ENCODE measurements at regions not wholly inside any gene's neighbourhood (a gene's known extent, or its start where the extent isn't known, plus 50 kb on each side); places are given as distances from the start of the nearest gene placed in this dataset.

DNA sequence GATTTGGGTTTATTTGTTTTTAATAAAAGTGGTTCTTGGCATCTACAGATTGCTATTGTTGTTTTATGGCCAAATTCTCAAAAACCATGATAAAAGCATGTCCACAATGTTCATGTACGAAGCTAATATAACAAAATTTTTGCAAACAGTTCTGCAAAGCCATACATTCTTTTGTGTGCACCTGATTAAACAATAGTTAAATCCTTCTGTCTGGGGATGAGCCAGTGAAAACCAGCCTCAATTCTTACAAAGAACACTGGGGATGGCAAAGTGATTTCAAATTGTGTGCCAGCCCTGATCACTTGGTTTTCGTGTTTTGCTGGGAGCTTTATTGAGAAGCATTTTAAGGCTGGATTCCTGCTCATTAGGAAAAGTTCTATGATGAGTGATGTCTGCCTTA lies 149.1 kb upstream of the MAGI3 start:
- Histone ChIP-seq H3K36me3 (ENCODE audit: control insufficient read depth in 2 of 4, insufficient read depth in 4 of 4, low read length in 3 of 4) (no peaks in the 10 kb centered on the region), H2BK15ac (ENCODE audit: low read length) (no peak overlapping the region), H3K4ac (replicated peaks; ENCODE audit: insufficient read length, low read depth, low read length) (no peak overlapping the region), H3K23ac (ENCODE audit: insufficient read length) (no peak overlapping the region), H2BK120ac (replicated peaks; ENCODE audit: low read depth, low read length) (no peak overlapping the region), H3K18ac (ENCODE audit: extremely low read depth, low read length) (no peak overlapping the region), H3K23me2 (ENCODE audit: low read depth, low read length) (no peaks in the 10 kb centered on the region; the same call in 1 of the 2 replicates), H3K4me1 (replicated peaks in 1 of 4; ENCODE audit: control insufficient read depth in 3 of 4, insufficient read depth in 4 of 4, low read length in 3 of 4) (no peaks in the 10 kb centered on the region), H4K8ac (ENCODE audit: extremely low read depth, insufficient read depth, low read length) (no peak overlapping the region), H2BK5ac (ENCODE audit: low read depth, low read length) (no peak overlapping the region), H3K56ac (replicated peaks; ENCODE audit: insufficient read length, low read depth, low read length) (no peak overlapping the region), H2BK20ac (ENCODE audit: low read length) (no peak overlapping the region), H3K4me3 (ENCODE audit: extremely low read depth in 1 of 4, insufficient read depth in 2 of 4, low read depth in 3 of 4, low read length in 4 of 4) (no peak overlapping the region), H3K4me2 (ENCODE audit: insufficient read depth in 1 of 2, low read depth in 2 of 2, low read length in 2 of 2) (no peak overlapping the region), H3K14ac (ENCODE audit: insufficient read length) (no peak overlapping the region), H4K5ac (ENCODE audit: insufficient read length, low read depth, low read length) (no peak overlapping the region), H3K79me1 (ENCODE audit: low read depth, low read length) (no peaks in the 10 kb centered on the region), H2BK12ac (ENCODE audit: low read depth, low read length) (no peak overlapping the region), H3K9me3 (ENCODE audit: insufficient read depth in 2 of 2, low read depth in 1 of 2, low read length in 1 of 2) (no peaks in the 10 kb centered on the region), H3K79me2 (ENCODE audit: control insufficient read depth in 1 of 2, insufficient read depth in 2 of 2, low read length in 2 of 2) (no peaks in the 10 kb centered on the region), H3K27ac (ENCODE audit: low read depth, low read length) (no peak overlapping the region), H2AFZ (ENCODE audit: low read length) (no peak overlapping the region), H4K91ac (replicated peaks; ENCODE audit: insufficient read length, low read length) (no peak overlapping the region), H3K9ac (replicated peaks in 1 of 4; ENCODE audit: extremely low read depth in 1 of 4, low read depth in 3 of 4, low read length in 3 of 4) (no peak overlapping the region), H2AK5ac (ENCODE audit: low read depth, low read length) (no peak overlapping the region), H4K20me1 (replicated peaks in 1 of 2; ENCODE audit: control insufficient read depth in 1 of 2, insufficient read depth in 2 of 2, low read length in 2 of 2) (no peaks in the 10 kb centered on the region), H3K27me3 (replicated peaks in 1 of 4; ENCODE audit: control insufficient read depth in 3 of 4, extremely low read depth in 1 of 4, insufficient read depth in 3 of 4, low read length in 3 of 4) (no peaks in the 10 kb centered on the region)
- no peak for FAIRE-seq
- ChIA-PET POLR2A (ENCODE audit: partially characterized antibody) (no interaction called here), CTCF (ENCODE audit: partially characterized antibody) (interaction anchor here (0.9 to 1.6 kb wide), 2 partner anchors 17 to 22 kb away, joined by 3 read pairs; no protein-coding TSS in a partner anchor)
- WGBS, 2 experiments (ENCODE audit: extremely low coverage in 1 of 2, insufficient coverage in 1 of 2, insufficient read length in 1 of 2, insufficient replicate concordance in 2 of 2, low coverage in 1 of 2, low lambda C conversion rate in 2 of 2, missing lambda C conversion rate in 1 of 2), result 95% methylated on average over 2 of the region's 2 CpGs; no CpG with 5 or more reads in 1 of the 2 experiments
- DNase-seq (ENCODE audit: low read depth in 1 of 2, low spot score in 2 of 2), result no peak
- TF ChIP-seq EGR1 (IDR thresholded peaks at IDR 0.05; ENCODE audit: borderline replicate concordance, low read depth, low read length), result no peak
- no peak for TF ChIP-seq ASH2L (IDR thresholded peaks at IDR 0.05; ENCODE audit: low read length)

All from H1 (cell line).